IMR-90 (cell line): ENCODE measurements at regions not wholly inside any gene's neighbourhood (a gene's known extent, or its start where the extent isn't known, plus 50 kb on each side); places are given as distances from the start of the nearest gene placed in this dataset.

Source experiments
- ATAC-seq: fragments of 200-7000 bp; cut with Tn5 transposase; 2 replicates; pipeline ENCODE4 v1.9.1; 2020; ENCODE audit warnings: low read depth, mild to moderate bottlenecking, moderate library complexity
- BruUV-seq: library from RNA; stranded (reverse); fragments of 400-500 nt; replicated peaks from 2 replicates; lab custom pipeline; 2021; lab: Mats Ljungman, UMichigan
- CTCF ChIA-PET: fragments of 300-600 bp; formaldehyde crosslinking; extraction: SDS; loops from one replicate; lab custom pipeline; 2021; ENCODE audit warnings: antibody characterized with exemption; lab: Yijun Ruan, JAX
- POLR2A ChIA-PET: fragments of 300-600 bp; sonication (Branson Sonifier 250); formaldehyde crosslinking; loops from one replicate; lab custom pipeline; 2022; ENCODE audit warnings: antibody characterized with exemption; ENCODE audit not compliant: unreplicated experiment; lab: Charles Lee
- DNase-seq: peaks from one replicate; pipeline ENCODE4 v3.0.0; 2013
- H2AFZ ChIP-seq: replicated peaks from 2 replicates; pipeline ENCODE3; 2013; ENCODE audit warnings: low read length, mild to moderate bottlenecking; ENCODE audit not compliant: poor library complexity
- H2AK5ac ChIP-seq: 2 replicates; pipeline ENCODE4 v1.6.1; 2013; ENCODE audit warnings: low read depth, low read length, inconsistent platforms
- H2AK9ac ChIP-seq: replicated peaks from 2 replicates; pipeline ENCODE3; 2013; ENCODE audit warnings: mild to moderate bottlenecking, low read depth, low read length, moderate library complexity; ENCODE audit not compliant: poor library complexity
- H2BK120ac ChIP-seq: 2 replicates; pipeline ENCODE4 v1.6.1; 2013; ENCODE audit warnings: low read depth, low read length, inconsistent platforms
- H2BK15ac ChIP-seq: 3 replicates; pipeline ENCODE4 v1.6.1; 2013; ENCODE audit warnings: low read depth, low read length, inconsistent platforms
- H2BK20ac ChIP-seq: 2 replicates; pipeline ENCODE4 v1.6.1; 2013; ENCODE audit warnings: low read depth, mild to moderate bottlenecking, inconsistent platforms, low read length, moderate library complexity
- H2BK5ac ChIP-seq: 2 replicates; pipeline ENCODE4 v1.6.1; 2013; ENCODE audit warnings: mild to moderate bottlenecking, low read depth, low read length, inconsistent platforms; ENCODE audit not compliant: poor library complexity, severe bottlenecking
- H3K14ac ChIP-seq: replicated peaks from 2 replicates; pipeline ENCODE4 v1.6.1; 2013; ENCODE audit warnings: low read depth, low read length, inconsistent platforms
- H3K18ac ChIP-seq: 2 replicates; pipeline ENCODE4 v1.6.1; 2013; ENCODE audit warnings: low read depth, low read length, control low read depth
- H3K23ac ChIP-seq: 2 replicates; pipeline ENCODE4 v1.6.1; 2013; ENCODE audit warnings: low read depth, low read length, inconsistent platforms
- H3K27ac ChIP-seq: 2 replicates; pipeline ENCODE4 v1.5.1; 2013; ENCODE audit warnings: mild to moderate bottlenecking, control low read depth, low read length; ENCODE audit not compliant: insufficient read depth
- H3K27me3 ChIP-seq: 2 replicates; pipeline ENCODE4 v1.6.1; 2013; ENCODE audit warnings: low read length; ENCODE audit not compliant: control insufficient read depth, insufficient read depth
- H3K36me3 ChIP-seq: 2 replicates; pipeline ENCODE4 v1.6.1; 2013; ENCODE audit warnings: low read length, mixed read lengths; ENCODE audit not compliant: control insufficient read depth, insufficient read depth
- H3K4ac ChIP-seq: 2 replicates; pipeline ENCODE4 v1.6.1; 2013; ENCODE audit warnings: low read depth, low read length, inconsistent platforms
- H3K4me1 ChIP-seq: 2 replicates; pipeline ENCODE4 v1.6.1; 2013; ENCODE audit warnings: low read length, mixed read lengths; ENCODE audit not compliant: control insufficient read depth, insufficient read depth
- H3K4me2 ChIP-seq: 2 replicates; pipeline ENCODE4 v1.6.1; 2013; ENCODE audit warnings: low read depth, mild to moderate bottlenecking, control low read depth, low read length, moderate library complexity
- H3K4me3 ChIP-seq: 2 replicates; pipeline ENCODE4 v1.5.1; 2013; ENCODE audit warnings: low read depth, mild to moderate bottlenecking, control low read depth, low read length, moderate library complexity; ENCODE audit not compliant: insufficient read depth
- H3K56ac ChIP-seq: 2 replicates; pipeline ENCODE4 v1.6.1; 2013; ENCODE audit warnings: low read length, inconsistent platforms; ENCODE audit not compliant: insufficient read depth; ENCODE audit errors: extremely low read depth
- H3K79me1 ChIP-seq, 2 experiments: 2 replicates each; pipeline ENCODE4 v1.6.1; 2013; ENCODE audit warnings: low read length in 2 of 2, inconsistent platforms in 1 of 2, low read depth in 1 of 2
- H3K9ac ChIP-seq: 2 replicates; pipeline ENCODE4 v1.6.1; 2013; ENCODE audit warnings: low read depth, low read length, control low read depth
- H3K9me1 ChIP-seq: 2 replicates; pipeline ENCODE4 v1.6.1; 2013; ENCODE audit warnings: low read length, inconsistent platforms; ENCODE audit not compliant: insufficient read depth
- H3K9me3 ChIP-seq: 2 replicates; pipeline ENCODE4 v1.6.1; 2013; ENCODE audit warnings: low read length; ENCODE audit not compliant: control insufficient read depth, insufficient read depth
- H4K20me1 ChIP-seq: 2 replicates; pipeline ENCODE4 v1.6.1; 2013; ENCODE audit warnings: low read length, inconsistent platforms; ENCODE audit not compliant: insufficient read depth
- H4K5ac ChIP-seq: 2 replicates; pipeline ENCODE4 v1.6.1; 2013; ENCODE audit warnings: mild to moderate bottlenecking, low read depth, low read length, control low read depth
- H4K8ac ChIP-seq, 2 experiments: 2 replicates each; pipeline ENCODE4 v1.6.1; 2013; ENCODE audit warnings: low read depth in 2 of 2, low read length in 2 of 2, control low read depth in 1 of 2, inconsistent platforms in 1 of 2
- H4K91ac ChIP-seq: 2 replicates; pipeline ENCODE4 v1.6.1; 2013; ENCODE audit warnings: low read depth, low read length, inconsistent platforms; ENCODE audit not compliant: insufficient read depth
- BHLHE40 ChIP-seq: fragments of 150-350 bp; IDR thresholded peaks from 2 replicates; pipeline ENCODE4 v1.6.1; 2016; ENCODE audit warnings: mild to moderate bottlenecking, low read depth, low read length
- CEBPB ChIP-seq: IDR thresholded peaks from 2 replicates; pipeline ENCODE4 v1.6.1; 2012; ENCODE audit warnings: low read depth, low read length, improper control_type of control experiment
- CHD1 ChIP-seq: IDR thresholded peaks from 2 replicates; pipeline ENCODE4 v1.6.1; 2012; ENCODE audit warnings: low read depth, low read length, improper control_type of control experiment
- FOS ChIP-seq: fragments of 150-350 bp; IDR thresholded peaks from 2 replicates; pipeline ENCODE4 v1.6.1; 2016; ENCODE audit warnings: low read depth, low read length
- MAFK ChIP-seq: IDR thresholded peaks from 2 replicates; pipeline ENCODE4 v1.6.1; 2012; ENCODE audit warnings: low read depth, low read length, improper control_type of control experiment
- MAZ ChIP-seq: IDR thresholded peaks from 2 replicates; pipeline ENCODE4 v1.6.1; 2012; ENCODE audit warnings: low read depth, mild to moderate bottlenecking, low read length, improper control_type of control experiment, moderate library complexity, borderline replicate concordance
- NFE2L2 ChIP-seq: fragments of 150-350 bp; IDR thresholded peaks from 2 replicates; pipeline ENCODE4 v1.6.1; 2016; ENCODE audit warnings: low read depth, mild to moderate bottlenecking, low read length
- POLR2A ChIP-seq: IDR thresholded peaks from 2 replicates; pipeline ENCODE4 v1.6.1; 2012; ENCODE audit warnings: mild to moderate bottlenecking, low read depth, low read length
- RAD21 ChIP-seq: IDR thresholded peaks from 2 replicates; pipeline ENCODE4 v1.6.1; 2012; ENCODE audit warnings: low read length, improper control_type of control experiment
- RFX5 ChIP-seq: IDR thresholded peaks from 2 replicates; pipeline ENCODE4 v1.8.0; 2012; ENCODE audit warnings: low read depth, mild to moderate bottlenecking, low read length, moderate library complexity
- WGBS, 2 experiments: methylation state at CpG; one replicate each; pipeline versions ENCODE4 v1.1.5 to v1.1.7; 2013; ENCODE audit warnings: missing lambda C conversion rate in 2 of 2; ENCODE audit not compliant: insufficient read length in 1 of 2; ENCODE audit errors: extremely low coverage in 2 of 2; 5-methylcytosine and 5-hydroxymethylcytosine counted together
- dilution Hi-C: fragments of 300-500 bp; cut with HindIII; formaldehyde crosslinking; loops from one replicate; pipeline ENCODE4 v1.14.3; 2018; ENCODE audit warnings: low sequenced_read_pairs; ENCODE audit not compliant: unreplicated experiment
- in situ Hi-C: fragments of 300-500 bp; cut with MboI; formaldehyde crosslinking; loops from 3 replicates; pipeline ENCODE4 v1.14.3; 2019; ENCODE audit warnings: low sequenced_read_pairs, inconsistent platforms, mixed read lengths
- intact Hi-C: fragments of 100-400 bp; cut with micrococcal nuclease; formaldehyde crosslinking; loops from 2 replicates; pipeline ENCODE4 v1.10.0; 2022
- TF ChIP-seq, protein P1 (sequence below): fragments of 150-350 bp; IDR thresholded peaks from 2 replicates; pipeline ENCODE4 v1.6.1; 2017; ENCODE audit warnings: mild to moderate bottlenecking, antibody characterized with exemption, low read length, low read depth
- TF ChIP-seq, protein P2 (sequence below): fragments of 150-350 bp; IDR thresholded peaks from 2 replicates; pipeline ENCODE4 v1.6.1; 2016; ENCODE audit warnings: low read depth, mild to moderate bottlenecking, low read length, moderate library complexity, borderline replicate concordance
- TF ChIP-seq, protein P3 (sequence below): conservative IDR thresholded peaks from 2 replicates; pipeline ENCODE4 v1.5.1; 2012; ENCODE audit warnings: mild to moderate bottlenecking, low read depth, low read length, improper control_type of control experiment

DNA sequence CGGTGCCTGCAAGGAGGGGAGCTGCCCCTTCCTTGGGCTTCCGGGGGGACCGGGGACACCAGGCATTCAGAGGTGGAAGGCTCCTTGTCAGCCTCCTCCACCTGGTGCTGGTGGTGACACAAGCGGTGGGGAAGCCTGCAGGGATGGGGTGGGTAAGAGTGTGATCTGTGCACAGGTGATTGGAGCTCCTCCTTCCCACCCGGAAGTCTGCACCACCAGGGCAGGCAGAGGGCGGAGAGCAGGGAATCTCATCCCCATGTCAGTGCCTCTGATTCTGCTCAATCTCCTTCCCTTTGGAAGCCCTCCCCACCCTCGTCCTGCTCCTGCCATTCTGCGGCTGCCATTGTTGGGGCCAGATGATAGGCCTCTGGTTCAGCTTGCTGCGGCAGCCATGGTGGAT is 238.1 kb upstream of the CRY1 start:
- Histone ChIP-seq H2BK120ac (no peak overlapping the region), H2AK5ac (no peak overlapping the region), H3K4me2 (no peak overlapping the region), H4K8ac (no peak overlapping the region), H3K79me1 (no peaks in the 10 kb centered on the region), H4K20me1 (no peaks in the 10 kb centered on the region), H3K4me3 (no peak overlapping the region), H2BK5ac (no peak overlapping the region), H4K91ac (no peak overlapping the region), H2BK15ac (no peak overlapping the region), H3K14ac (no peak overlapping the region), H3K9me1 (no peaks in the 10 kb centered on the region), H4K5ac (no peak overlapping the region), H3K23ac (no peak overlapping the region), H3K4me1 (no peaks in the 10 kb centered on the region), H3K9me3 (no peaks in the 10 kb centered on the region), H3K4ac (no peak overlapping the region), H2BK20ac (no peak overlapping the region), H2AK9ac (no peak overlapping the region), H3K9ac (no peak overlapping the region), H3K27me3 (no peaks in the 10 kb centered on the region; the same call in 1 of the 2 replicates), H3K18ac (no peak overlapping the region), H2AFZ (no peak overlapping the region), H3K36me3 (no peaks in the 10 kb centered on the region), H3K27ac (no peak overlapping the region), H3K56ac (no peak overlapping the region)
- in situ Hi-C loops (no loop called here), intact Hi-C loops (no loop called here), dilution Hi-C loops (no loop called here)
- BruUV-seq, result no TSS peak
- WGBS, 2 experiments, result no CpG with 5 or more reads among the region's 9 CpGs
- POLR2A ChIA-PET, result no interaction called here
- no peak for ATAC-seq
- CTCF ChIA-PET, result no interaction called here
- TF ChIP-seq CEBPB, result no peak
- TF ChIP-seq RAD21, result no peak
- TF ChIP-seq, protein P1, sequence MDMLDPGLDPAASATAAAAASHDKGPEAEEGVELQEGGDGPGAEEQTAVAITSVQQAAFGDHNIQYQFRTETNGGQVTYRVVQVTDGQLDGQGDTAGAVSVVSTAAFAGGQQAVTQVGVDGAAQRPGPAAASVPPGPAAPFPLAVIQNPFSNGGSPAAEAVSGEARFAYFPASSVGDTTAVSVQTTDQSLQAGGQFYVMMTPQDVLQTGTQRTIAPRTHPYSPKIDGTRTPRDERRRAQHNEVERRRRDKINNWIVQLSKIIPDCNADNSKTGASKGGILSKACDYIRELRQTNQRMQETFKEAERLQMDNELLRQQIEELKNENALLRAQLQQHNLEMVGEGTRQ, result no peak
- TF ChIP-seq CHD1, result no peak
- TF ChIP-seq POLR2A, result no peak
- TF ChIP-seq RFX5, result no peak
- TF ChIP-seq, protein P2, sequence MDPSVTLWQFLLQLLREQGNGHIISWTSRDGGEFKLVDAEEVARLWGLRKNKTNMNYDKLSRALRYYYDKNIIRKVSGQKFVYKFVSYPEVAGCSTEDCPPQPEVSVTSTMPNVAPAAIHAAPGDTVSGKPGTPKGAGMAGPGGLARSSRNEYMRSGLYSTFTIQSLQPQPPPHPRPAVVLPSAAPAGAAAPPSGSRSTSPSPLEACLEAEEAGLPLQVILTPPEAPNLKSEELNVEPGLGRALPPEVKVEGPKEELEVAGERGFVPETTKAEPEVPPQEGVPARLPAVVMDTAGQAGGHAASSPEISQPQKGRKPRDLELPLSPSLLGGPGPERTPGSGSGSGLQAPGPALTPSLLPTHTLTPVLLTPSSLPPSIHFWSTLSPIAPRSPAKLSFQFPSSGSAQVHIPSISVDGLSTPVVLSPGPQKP, result no peak
- TF ChIP-seq, protein P3, sequence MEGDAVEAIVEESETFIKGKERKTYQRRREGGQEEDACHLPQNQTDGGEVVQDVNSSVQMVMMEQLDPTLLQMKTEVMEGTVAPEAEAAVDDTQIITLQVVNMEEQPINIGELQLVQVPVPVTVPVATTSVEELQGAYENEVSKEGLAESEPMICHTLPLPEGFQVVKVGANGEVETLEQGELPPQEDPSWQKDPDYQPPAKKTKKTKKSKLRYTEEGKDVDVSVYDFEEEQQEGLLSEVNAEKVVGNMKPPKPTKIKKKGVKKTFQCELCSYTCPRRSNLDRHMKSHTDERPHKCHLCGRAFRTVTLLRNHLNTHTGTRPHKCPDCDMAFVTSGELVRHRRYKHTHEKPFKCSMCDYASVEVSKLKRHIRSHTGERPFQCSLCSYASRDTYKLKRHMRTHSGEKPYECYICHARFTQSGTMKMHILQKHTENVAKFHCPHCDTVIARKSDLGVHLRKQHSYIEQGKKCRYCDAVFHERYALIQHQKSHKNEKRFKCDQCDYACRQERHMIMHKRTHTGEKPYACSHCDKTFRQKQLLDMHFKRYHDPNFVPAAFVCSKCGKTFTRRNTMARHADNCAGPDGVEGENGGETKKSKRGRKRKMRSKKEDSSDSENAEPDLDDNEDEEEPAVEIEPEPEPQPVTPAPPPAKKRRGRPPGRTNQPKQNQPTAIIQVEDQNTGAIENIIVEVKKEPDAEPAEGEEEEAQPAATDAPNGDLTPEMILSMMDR, result no peak
- no peak for TF ChIP-seq FOS
- no peak for TF ChIP-seq MAFK
- no peak for TF ChIP-seq NFE2L2
- no peak for TF ChIP-seq BHLHE40
- no peak for TF ChIP-seq MAZ
- DNase-seq, result no peak
